ENCODE measurements at regions not wholly inside any gene's neighbourhood (a gene's known extent, or its start where the extent isn't known, plus 50 kb on each side); places are given as distances from the start of the nearest gene placed in this dataset.
"Not testable (repeated sequence)": the region's sequence is repeated elsewhere in the genome, so short reads cannot be mapped to it uniquely, and the experiment has no call there.

- DNase-seq: no peak
These were observed 150.9 kb downstream of the HS3ST3B1 start for GRCh38 chr17:14451729-14452191.

DNA sequence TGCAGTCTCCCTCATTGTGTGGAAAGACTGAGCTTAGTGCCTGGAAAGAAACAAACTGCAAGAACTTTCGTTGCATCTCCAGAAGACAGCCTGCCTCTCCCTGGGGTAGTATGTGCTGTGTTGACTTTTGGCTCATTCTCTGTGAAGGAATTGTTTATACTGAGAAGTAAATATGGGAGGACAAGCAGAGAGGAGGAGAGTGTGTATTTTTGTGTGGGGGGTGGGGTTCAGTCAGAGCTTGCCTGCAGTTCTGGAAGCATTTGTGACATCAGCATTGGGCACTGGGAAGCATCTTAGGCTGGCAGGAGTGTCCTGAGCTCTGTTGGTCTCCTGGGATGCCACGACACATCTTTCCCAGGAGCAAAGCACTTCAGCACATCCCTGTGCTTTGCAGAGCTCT, 147.9 kb downstream of the HS3ST3B1 start:
- no peak for DNase-seq

- DNase-seq: no peak
These were observed 145.9 kb downstream of the HS3ST3B1 start for GRCh38 chr17:14446825-14447224.

- DNase-seq: no peak
These were observed 144.0 kb downstream of the HS3ST3B1 start for GRCh38 chr17:14444915-14445314.

DNA sequence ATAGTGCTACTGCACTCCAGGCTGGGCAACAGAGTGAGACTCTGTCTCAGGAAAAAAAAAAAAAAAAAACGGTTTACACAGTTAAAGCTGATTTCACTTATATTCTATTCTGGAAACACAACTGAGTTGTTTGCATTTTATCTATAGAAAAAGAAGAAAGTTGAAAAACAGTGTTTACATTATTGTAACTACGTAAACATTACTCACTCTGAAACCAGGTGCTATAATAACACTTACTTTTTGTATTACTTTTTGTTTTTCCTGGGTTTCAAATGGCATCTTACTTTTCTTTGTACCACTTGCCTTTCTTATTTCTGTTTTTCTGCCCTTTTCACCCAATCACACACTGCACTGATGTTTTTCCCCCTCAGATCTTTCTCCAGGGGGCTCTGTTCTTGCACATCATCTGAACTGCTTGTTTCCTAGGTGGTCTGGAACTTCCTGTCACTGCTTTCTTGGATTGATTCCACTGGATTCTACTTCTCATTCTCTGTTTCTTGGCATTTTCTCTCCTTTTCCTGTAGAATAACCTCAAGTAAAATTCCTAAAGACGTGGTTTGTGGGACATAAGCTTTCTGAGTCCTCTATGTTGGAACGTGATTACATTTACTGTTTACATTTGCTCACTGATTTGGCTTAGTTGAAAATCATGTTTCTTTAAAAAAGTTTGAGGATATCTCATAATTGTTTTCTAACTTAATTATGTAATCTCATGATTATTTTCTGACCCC, 142.1 kb downstream of the HS3ST3B1 start:
- no peak for DNase-seq

- DNase-seq: no peak
These were observed 136.3 kb downstream of the HS3ST3B1 start for GRCh38 chr17:14437176-14437575.

DNA sequence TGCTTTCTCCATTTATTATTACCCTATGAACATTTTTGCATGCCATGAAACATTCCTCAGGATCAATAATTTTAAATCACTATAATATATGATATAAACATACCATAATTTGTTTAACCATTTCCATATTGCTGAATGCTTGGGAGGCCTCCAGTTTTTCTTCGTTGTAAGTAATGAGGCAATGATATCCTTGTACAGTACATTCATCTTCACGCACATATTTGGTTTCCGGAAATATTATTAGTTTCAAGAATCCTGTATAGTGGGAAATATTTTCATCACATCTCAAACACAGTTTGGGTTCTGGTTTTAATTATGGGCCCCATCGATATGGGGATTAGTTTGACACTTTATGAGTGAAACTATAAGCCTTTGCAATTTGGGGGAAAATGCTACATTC, 135.4 kb downstream of the HS3ST3B1 start:
- DNase-seq: no peak

DNA sequence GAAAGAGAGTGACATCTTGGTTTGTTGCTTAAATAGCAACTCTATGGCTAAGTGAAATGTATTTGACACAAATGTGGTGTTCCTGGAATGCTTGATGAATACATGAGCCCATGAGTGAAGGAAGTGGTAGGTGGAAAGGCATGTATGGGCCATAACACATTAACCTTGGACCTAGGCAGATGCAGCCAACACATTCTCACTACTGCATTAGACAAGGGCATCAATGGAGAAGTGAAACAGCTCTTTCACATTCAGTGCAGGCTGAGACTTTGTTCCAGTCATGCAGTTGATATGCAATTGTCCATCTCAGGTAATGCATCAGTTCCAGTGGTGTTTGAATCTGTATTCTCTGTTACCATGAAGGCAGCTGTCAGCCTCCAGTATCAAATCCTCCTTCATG, 133.6 kb downstream of the HS3ST3B1 start:
- no peak for DNase-seq

GRCh38 chr17:14432079-14432478, 131.2 kb downstream of the HS3ST3B1 start:
- DNase-seq: no peak

- DNase-seq: no peak
These were observed 128.2 kb downstream of the HS3ST3B1 start for GRCh38 chr17:14429084-14429483.

DNA sequence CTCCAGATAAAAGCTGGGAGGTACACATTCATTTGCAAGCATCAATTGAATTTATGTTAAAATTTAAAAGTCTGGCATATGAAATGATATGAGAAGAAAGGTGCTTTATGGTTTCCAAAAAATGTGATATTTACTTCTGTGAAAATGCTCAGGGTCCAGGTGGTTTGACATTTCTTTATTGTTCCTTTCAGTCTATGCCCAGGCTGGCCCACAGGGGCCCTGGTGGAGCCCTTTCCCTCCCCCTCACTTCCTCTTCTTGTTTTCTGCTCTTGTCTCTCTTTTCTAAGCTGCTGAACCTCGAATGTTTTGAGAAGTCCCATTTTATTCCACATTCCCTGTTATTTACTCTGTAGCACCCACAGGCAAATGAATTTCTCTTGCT, 127.8 kb downstream of the HS3ST3B1 start:
- no peak for DNase-seq

GRCh38 chr17:14427900-14428647, 127.2 kb downstream of the HS3ST3B1 start:
- DNase-seq: no peak

- not testable (repeated sequence) for DNase-seq
These were observed 122.3 kb downstream of the HS3ST3B1 start for GRCh38 chr17:14423156-14423555.

- DNase-seq: no peak
These were observed 116.5 kb downstream of the HS3ST3B1 start for GRCh38 chr17:14417336-14417735.

GRCh38 chr17:14409292-14409691, 108.4 kb downstream of the HS3ST3B1 start:
- DNase-seq: no peak

DNA sequence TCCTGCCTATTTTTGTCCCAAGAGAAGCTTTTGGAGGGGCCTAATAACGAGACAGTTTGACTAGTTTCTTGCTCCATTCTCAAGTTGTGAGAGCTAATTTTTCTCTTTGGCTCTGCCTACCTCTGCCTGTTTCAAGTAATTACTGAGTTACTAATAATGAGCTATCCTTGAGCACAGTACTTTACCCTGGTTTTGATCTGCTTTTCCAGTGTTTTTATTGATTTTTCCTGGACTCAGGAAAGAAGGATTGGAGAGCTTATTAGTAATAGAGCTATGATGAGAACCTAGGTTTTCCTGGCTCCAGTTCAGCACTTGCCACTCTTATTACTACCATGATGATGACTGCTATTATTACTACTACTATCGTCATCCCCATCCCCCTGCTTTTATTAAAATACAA, 106.7 kb downstream of the HS3ST3B1 start:
- DNase-seq: no peak

DNA sequence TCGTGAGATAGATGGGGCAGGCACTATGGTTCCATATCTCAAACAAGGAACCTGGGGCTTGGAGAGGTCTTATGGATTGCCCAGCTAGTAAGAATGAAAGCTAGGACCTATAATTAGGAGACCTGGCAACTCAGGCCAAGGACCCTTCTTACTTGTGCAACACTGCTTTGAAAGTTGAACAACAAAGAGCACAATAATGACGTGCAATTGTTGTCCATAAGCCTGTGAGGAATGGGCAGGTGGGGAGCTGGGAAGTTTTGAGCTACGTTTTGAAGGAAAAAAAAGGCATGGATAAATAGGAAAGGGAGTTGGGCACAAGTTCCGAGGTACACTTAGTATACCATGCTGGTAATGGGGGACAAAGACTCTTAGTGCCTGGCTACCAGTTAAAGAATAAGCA, 104.3 kb downstream of the HS3ST3B1 start:
- DNase-seq: no peak

Data from DMS53 (cell line).